HCT116 (cell line): ENCODE measurements at regions not wholly inside any gene's neighbourhood (a gene's known extent, or its start where the extent isn't known, plus 50 kb on each side); places are given as distances from the start of the nearest gene placed in this dataset.

Experiments
- SIN3A ChIP-seq: IDR thresholded peaks from 2 replicates; pipeline ENCODE4 v1.6.1; 2012; ENCODE audit warnings: low read depth
- TF ChIP-seq, protein P1 (sequence below): IDR thresholded peaks from 2 replicates; pipeline ENCODE4 v1.6.1; 2012; ENCODE audit warnings: low read depth

DNA sequence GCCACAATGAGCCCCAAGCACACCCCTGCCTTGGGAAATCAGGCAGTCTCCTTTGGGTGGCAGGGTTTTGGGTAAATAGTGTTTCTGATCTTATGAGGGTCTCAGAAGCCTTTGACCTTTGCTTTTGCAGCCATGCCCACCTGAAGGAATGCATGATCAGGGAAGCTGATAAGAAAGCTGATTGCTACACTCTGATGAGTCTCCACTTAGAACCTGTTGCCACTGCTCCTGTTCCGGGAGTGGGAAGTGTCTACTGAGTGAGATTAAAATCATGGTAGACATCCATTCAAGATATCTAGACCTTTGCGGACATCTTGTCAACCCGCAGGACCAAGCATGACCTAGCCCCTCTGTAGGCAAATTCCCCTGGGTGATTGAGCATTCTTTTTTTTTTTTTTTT lies 282.6 kb downstream of the SKIDA1 start:
- TF ChIP-seq, protein P1, sequence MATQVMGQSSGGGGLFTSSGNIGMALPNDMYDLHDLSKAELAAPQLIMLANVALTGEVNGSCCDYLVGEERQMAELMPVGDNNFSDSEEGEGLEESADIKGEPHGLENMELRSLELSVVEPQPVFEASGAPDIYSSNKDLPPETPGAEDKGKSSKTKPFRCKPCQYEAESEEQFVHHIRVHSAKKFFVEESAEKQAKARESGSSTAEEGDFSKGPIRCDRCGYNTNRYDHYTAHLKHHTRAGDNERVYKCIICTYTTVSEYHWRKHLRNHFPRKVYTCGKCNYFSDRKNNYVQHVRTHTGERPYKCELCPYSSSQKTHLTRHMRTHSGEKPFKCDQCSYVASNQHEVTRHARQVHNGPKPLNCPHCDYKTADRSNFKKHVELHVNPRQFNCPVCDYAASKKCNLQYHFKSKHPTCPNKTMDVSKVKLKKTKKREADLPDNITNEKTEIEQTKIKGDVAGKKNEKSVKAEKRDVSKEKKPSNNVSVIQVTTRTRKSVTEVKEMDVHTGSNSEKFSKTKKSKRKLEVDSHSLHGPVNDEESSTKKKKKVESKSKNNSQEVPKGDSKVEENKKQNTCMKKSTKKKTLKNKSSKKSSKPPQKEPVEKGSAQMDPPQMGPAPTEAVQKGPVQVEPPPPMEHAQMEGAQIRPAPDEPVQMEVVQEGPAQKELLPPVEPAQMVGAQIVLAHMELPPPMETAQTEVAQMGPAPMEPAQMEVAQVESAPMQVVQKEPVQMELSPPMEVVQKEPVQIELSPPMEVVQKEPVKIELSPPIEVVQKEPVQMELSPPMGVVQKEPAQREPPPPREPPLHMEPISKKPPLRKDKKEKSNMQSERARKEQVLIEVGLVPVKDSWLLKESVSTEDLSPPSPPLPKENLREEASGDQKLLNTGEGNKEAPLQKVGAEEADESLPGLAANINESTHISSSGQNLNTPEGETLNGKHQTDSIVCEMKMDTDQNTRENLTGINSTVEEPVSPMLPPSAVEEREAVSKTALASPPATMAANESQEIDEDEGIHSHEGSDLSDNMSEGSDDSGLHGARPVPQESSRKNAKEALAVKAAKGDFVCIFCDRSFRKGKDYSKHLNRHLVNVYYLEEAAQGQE: no peak
- TF ChIP-seq SIN3A: no peak
